Heart right ventricle (tissue), 16 donors: ENCODE measurements at regions not wholly inside any gene's neighbourhood (a gene's known extent, or its start where the extent isn't known, plus 50 kb on each side); places are given as distances from the start of the nearest gene placed in this dataset.

Source experiments
- ATAC-seq, 8 donors: fragments of 200-7000 bp; cut with Tn5 transposase; one replicate each; pipeline ENCODE4 v1.9.1; 2020; ENCODE audit warnings: mild to moderate bottlenecking in 8 of 8, moderate library complexity in 8 of 8, moderate number of reproducible peaks in 1 of 8
- DNase-seq, 2 donors: peaks; one replicate each; pipeline ENCODE4 v3.0.0-alpha.2; 2020
- H3K27ac ChIP-seq, 10 donors: fragments of 200-600 bp; sonication (generic) in 2 of 10; one replicate each; pipeline versions ENCODE4 v1.5.0 to v1.8.0; 2020 to 2022; ENCODE audit warnings: mild to moderate bottlenecking in 3 of 10
- H3K27me3 ChIP-seq, 7 donors: fragments of 200-600 bp; one replicate each; pipeline ENCODE4 v1.8.0; 2021 to 2022; ENCODE audit warnings: mild to moderate bottlenecking in 2 of 7
- H3K36me3 ChIP-seq, 9 donors: fragments of 200-600 bp; sonication (generic) in 1 of 9; one replicate each; pipeline versions ENCODE4 v1.5.0 to v1.8.0; 2020 to 2022; ENCODE audit warnings: mild to moderate bottlenecking in 2 of 9
- H3K4me1 ChIP-seq, 9 donors: fragments of 200-600 bp; sonication (generic) in 1 of 9; one replicate each; pipeline versions ENCODE4 v1.5.0 to v1.8.0; 2020 to 2022; ENCODE audit warnings: mild to moderate bottlenecking in 4 of 9
- H3K4me3 ChIP-seq, 10 donors: fragments of 200-600 bp; sonication (generic) in 2 of 10; one replicate each; pipeline versions ENCODE4 v1.5.0 to v1.8.0; 2020 to 2022; ENCODE audit warnings: mild to moderate bottlenecking in 7 of 10, moderate library complexity in 2 of 10
- H3K9me3 ChIP-seq, 11 donors: fragments of 200-600 bp in 10 of 11; sonication (generic) in 2 of 11; one replicate each; pipeline versions ENCODE4 v1.5.0 to v1.8.0; 2013 to 2022; ENCODE audit warnings: mild to moderate bottlenecking in 2 of 11, control low read depth in 1 of 11, moderate library complexity in 1 of 11
- WGBS, 2 donors: extraction: QIAGEN DNeasy Blood & Tissue Kit; methylation state at CpG; one replicate each; pipeline ENCODE4 v1.1.7; 2013; ENCODE audit warnings: inconsistent platforms in 1 of 2; 5-methylcytosine and 5-hydroxymethylcytosine counted together
- intact Hi-C, 10 donors: fragments of 100-400 bp; cut with DNase I; formaldehyde crosslinking; loops; one replicate each; pipeline versions ENCODE4 v1.11.1 to v1.14.2; 2022
- TF ChIP-seq, protein P1 (sequence below), 9 donors: fragments of 200-600 bp; sonication (generic) in 2 of 9; IDR thresholded peaks; one replicate each; pipeline versions ENCODE4 v1.5.0 to v1.8.0; 2021 to 2022; ENCODE audit warnings: antibody characterized with exemption in 9 of 9, mild to moderate bottlenecking in 5 of 9, moderate library complexity in 1 of 9
- donor health status: Arrhythmogenic right ventricular cardiomyopathy.
- donor health status: ischemic (EF 13 %, LVEDD 7.1; RV severe dilation, severe dysfunction).
- donor health status: healthy with polysubstance abuse.
- donor health status: DM: no; HTN: yes; CAD: no.
- donor health status: DM: no; HTN: no; CAD: no.
- donor health status: ischemic (EF 25% LVEDD 6.9; RV normal size, moderate dysfunction).
- donor health status: ischemic (EF 25% LVEDD 5.7; RV mildly dilated, moderate dysfunction).
- donor health status: healthy.
- donor health status: DM: yes; HTN: yes; CAD: no.
- donor health status: Ischemic cardiomyopathy.
- donor health status: ischemic (EF 35%, LVEDD 5.7; RV mildly dilated, moderate dysfunction).
- donor health status: nonischemic (EF 11% LVEDD 7.7; RV severe dilation, severe dysfunction).
- donor health status: DM: yes; HTN: yes; CAD: no.
- donor health status: PGD.
- donor health status: ischemic (EF 29% LVEDD 5.4; RV normal size, mild dysfunction).
- donor health status: nonischemic (EF 23%, LVEDD 6.1; RV moderate dilation, normal function).

DNA sequence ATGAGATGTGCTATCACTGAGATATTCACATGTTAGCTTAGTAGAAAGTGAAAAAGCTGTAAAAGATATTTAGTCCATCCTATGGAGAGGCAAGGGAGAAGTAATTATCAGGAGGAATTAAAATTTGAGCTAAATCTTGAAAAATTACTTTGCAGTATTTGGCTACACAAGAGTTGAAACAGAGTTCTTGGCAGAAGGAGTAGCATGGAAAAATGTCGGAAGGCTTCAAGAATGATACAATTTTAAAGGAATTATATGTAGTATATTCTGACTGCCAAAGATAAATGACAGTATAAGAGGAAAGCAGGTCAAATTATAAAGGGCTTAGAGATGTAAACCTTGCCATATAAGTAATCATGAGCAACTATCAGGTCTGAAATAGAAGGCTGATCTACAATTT lies 518.9 kb downstream of the BRINP3 start:
- H3K27ac ChIP-seq, result no peak overlapping the region
- no peaks in the 10 kb centered on the region for H3K4me1 ChIP-seq
- H3K9me3 ChIP-seq, result no peaks in the 10 kb centered on the region
- no peaks in the 10 kb centered on the region for H3K36me3 ChIP-seq
- H3K4me3 ChIP-seq, result no peak overlapping the region
- DNase-seq (no peak), ATAC-seq (no peak)
- TF ChIP-seq, protein P1, sequence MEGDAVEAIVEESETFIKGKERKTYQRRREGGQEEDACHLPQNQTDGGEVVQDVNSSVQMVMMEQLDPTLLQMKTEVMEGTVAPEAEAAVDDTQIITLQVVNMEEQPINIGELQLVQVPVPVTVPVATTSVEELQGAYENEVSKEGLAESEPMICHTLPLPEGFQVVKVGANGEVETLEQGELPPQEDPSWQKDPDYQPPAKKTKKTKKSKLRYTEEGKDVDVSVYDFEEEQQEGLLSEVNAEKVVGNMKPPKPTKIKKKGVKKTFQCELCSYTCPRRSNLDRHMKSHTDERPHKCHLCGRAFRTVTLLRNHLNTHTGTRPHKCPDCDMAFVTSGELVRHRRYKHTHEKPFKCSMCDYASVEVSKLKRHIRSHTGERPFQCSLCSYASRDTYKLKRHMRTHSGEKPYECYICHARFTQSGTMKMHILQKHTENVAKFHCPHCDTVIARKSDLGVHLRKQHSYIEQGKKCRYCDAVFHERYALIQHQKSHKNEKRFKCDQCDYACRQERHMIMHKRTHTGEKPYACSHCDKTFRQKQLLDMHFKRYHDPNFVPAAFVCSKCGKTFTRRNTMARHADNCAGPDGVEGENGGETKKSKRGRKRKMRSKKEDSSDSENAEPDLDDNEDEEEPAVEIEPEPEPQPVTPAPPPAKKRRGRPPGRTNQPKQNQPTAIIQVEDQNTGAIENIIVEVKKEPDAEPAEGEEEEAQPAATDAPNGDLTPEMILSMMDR (IDR thresholded peaks at IDR 0.05), result no peak
- intact Hi-C loops, result no loop called here
- H3K27me3 ChIP-seq, result no peaks in the 10 kb centered on the region
- 71 to 73% methylated on average over 1 of the region's 1 CpG for WGBS, 2 donors

DNA sequence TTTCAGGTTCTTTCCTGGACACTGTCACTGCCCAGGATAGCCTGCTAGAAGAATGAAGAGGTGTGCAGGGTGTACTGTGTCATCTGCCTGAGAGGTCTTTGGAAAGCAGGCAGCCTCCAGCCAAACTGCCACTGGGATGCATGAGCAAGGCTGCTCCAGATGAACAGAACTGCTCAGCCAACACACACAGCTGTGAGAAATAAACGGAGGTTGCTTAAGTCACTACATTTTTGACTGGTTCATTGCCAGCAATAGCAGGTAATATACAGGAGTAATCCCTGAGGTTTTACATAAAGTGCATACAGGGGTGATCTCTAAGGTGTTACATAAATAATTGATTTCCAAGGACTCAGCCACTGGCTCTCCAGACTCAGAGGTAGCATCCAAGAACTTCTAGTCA lies 516.9 kb downstream of the BRINP3 start:
- no peak for DNase-seq
- no peak overlapping the region for H3K4me3 ChIP-seq
- TF ChIP-seq, protein P1 (IDR thresholded peaks at IDR 0.05), result no peak
- peaks cover 0 to 2% (median 0%) of the 10 kb centered on the region in 11 donors for H3K9me3 ChIP-seq
- 45 to 54% methylated on average over 1 of the region's 1 CpG for WGBS, 2 donors
- no peaks in the 10 kb centered on the region for H3K36me3 ChIP-seq
- H3K27me3 ChIP-seq, result no peaks in the 10 kb centered on the region
- no peak overlapping the region for H3K27ac ChIP-seq
- intact Hi-C loops, result no loop called here
- no peaks in the 10 kb centered on the region for H3K4me1 ChIP-seq
- ATAC-seq, result no peak

DNA sequence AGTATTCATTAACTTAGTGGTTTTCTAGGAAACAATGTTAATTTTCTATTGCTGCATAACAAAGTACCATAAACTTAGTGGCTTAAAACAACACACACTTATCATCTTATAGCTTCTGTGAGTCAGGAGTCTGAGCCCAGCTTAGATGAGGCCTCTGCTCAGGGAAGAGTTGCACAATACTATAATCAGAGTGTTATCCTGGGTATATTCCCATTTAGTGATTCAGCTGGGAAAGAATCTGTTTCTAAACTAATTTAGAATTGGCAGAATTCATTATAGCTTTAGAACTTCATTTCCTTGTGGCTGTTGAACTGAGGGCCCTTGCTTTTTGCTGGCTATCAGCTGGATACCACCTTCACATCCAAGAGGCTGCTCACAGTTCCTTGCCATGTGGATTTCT lies 515.5 kb downstream of the BRINP3 start:
- no peak for DNase-seq
- intact Hi-C loops, result no loop called here
- Histone ChIP-seq H3K9me3 (peaks cover 0 to 4% (median 0%) of the 10 kb centered on the region in 11 donors), H3K4me1 (no peaks in the 10 kb centered on the region), H3K36me3 (no peaks in the 10 kb centered on the region), H3K27ac (no peak overlapping the region), H3K4me3 (no peak overlapping the region), H3K27me3 (no peaks in the 10 kb centered on the region)
- peak in 2 of 8 donors; percentile 55 to 58 for ATAC-seq
- TF ChIP-seq, protein P1 (IDR thresholded peaks at IDR 0.05), result no peak

DNA sequence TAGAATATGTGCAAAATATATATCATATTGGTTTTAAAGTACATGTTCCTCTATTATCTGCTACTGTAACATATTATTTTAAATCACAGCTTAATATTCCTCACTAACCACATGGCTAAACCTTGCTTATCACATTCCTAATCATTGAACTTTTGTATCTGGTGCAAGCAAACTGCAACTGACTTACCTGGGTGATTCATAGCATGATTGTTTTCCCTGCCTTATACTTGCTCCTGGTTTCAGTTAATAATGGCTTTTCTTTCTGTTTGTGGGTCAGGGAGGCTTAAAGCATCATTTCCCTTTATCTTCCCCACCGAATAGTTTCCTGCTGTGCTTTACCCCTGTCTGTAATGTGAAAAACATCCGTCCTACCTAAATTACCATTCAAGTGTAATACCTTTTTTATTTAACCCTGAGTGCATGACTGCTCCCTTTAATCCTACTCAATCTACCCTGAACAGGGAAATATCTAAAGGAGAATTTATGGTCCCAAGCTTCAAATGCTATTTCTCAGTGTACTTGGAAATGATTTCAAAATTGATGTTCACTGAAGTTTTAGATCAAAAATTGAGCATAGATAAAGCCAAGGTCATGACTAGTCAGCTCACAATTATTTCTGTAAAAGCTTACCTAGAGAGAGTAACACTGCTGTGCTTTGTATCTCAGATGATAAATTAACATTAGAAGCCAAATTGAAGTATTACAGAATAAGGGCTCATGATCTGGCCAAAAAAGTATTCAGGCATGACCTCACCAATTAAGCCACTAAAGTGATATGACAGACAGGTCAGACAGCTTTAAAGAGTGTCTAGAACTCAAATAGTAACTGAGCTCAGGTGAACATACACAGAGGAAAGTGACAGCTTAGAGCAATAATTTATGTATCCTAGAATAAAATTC lies 507.1 kb downstream of the BRINP3 start:
- DNase-seq (no peak), ATAC-seq (no peak)
- H3K4me3 ChIP-seq, result no peak overlapping the region
- 25 to 27% methylated on average over 2 of the region's 2 CpGs for WGBS, 2 donors
- no peaks in the 10 kb centered on the region for H3K36me3 ChIP-seq
- no peaks in the 10 kb centered on the region for H3K4me1 ChIP-seq
- no peak overlapping the region for H3K27ac ChIP-seq
- peaks cover 0 to 9% (median 4%) of the 10 kb centered on the region in 11 donors for H3K9me3 ChIP-seq
- no peaks in the 10 kb centered on the region for H3K27me3 ChIP-seq
- TF ChIP-seq, protein P1 (IDR thresholded peaks at IDR 0.05), result no peak
- intact Hi-C loops, result no loop called here
